Gastroesophageal sphincter (tissue), 3 donors: ENCODE measurements at regions not wholly inside any gene's neighbourhood (a gene's known extent, or its start where the extent isn't known, plus 50 kb on each side); places are given as distances from the start of the nearest gene placed in this dataset.

ENCODE experiments used
- EP300 ChIP-seq: sonication (generic); formaldehyde crosslinking; IDR thresholded peaks from one replicate; pipeline ENCODE4 v1.6.1; 2017; ENCODE audit warnings: antibody characterized with exemption, mild to moderate bottlenecking
- POLR2A ChIP-seq, 2 donors: fragments of 450-650 bp; IDR thresholded peaks; one replicate each; pipeline ENCODE4 v1.6.1; 2017; ENCODE audit warnings: antibody characterized with exemption in 2 of 2, mild to moderate bottlenecking in 2 of 2, moderate library complexity in 1 of 2
- POLR2AphosphoS5 ChIP-seq: sonication (generic); formaldehyde crosslinking; IDR thresholded peaks from one replicate; pipeline ENCODE4 v1.6.1; 2017; ENCODE audit warnings: antibody characterized with exemption
- TF ChIP-seq, protein P1 (sequence below), 4 experiments: fragments of 200-600 bp in 2 of 4; fragments of 450-650 bp in 2 of 4; sonication (generic) in 1 of 4; IDR thresholded peaks; one replicate each; pipeline ENCODE4 v1.5.1; 2017 to 2019; ENCODE audit warnings: antibody characterized with exemption in 4 of 4, mild to moderate bottlenecking in 2 of 4, moderate library complexity in 2 of 4

DNA sequence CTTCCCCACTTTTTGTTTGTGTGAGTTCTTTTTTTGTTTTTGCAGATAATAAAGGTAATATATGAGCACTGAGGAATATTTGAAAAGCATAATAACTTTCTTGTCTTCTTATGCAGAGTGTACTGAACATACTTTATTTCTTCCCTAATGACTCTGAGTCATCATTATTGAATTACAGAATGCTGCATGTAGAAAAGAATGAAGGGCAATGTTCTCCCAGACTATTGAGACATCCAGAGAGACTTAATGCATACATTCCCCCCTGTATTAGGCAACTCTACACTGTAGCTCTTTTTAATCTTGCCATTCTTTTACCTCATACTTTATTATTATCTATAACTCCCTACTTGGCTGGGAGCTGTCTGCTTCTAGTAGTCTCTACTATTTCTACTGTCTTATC is 240.5 kb upstream of the ANKRD50 start:
- TF ChIP-seq, protein P1, sequence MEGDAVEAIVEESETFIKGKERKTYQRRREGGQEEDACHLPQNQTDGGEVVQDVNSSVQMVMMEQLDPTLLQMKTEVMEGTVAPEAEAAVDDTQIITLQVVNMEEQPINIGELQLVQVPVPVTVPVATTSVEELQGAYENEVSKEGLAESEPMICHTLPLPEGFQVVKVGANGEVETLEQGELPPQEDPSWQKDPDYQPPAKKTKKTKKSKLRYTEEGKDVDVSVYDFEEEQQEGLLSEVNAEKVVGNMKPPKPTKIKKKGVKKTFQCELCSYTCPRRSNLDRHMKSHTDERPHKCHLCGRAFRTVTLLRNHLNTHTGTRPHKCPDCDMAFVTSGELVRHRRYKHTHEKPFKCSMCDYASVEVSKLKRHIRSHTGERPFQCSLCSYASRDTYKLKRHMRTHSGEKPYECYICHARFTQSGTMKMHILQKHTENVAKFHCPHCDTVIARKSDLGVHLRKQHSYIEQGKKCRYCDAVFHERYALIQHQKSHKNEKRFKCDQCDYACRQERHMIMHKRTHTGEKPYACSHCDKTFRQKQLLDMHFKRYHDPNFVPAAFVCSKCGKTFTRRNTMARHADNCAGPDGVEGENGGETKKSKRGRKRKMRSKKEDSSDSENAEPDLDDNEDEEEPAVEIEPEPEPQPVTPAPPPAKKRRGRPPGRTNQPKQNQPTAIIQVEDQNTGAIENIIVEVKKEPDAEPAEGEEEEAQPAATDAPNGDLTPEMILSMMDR (IDR thresholded peaks at IDR 0.05): no peak
- no peak for TF ChIP-seq EP300
- no peak for TF ChIP-seq POLR2AphosphoS5
- TF ChIP-seq POLR2A (IDR thresholded peaks at IDR 0.05): no peak
